HG02759 (cell line): ENCODE measurements at regions not wholly inside any gene's neighbourhood (a gene's known extent, or its start where the extent isn't known, plus 50 kb on each side); places are given as distances from the start of the nearest gene placed in this dataset.
"Not testable (repeated sequence)": the region's sequence is repeated elsewhere in the genome, so short reads cannot be mapped to it uniquely, and the experiment has no call there.

ENCODE experiments used
- ATAC-seq: cut with Tn5 transposase; IDR thresholded peaks from one replicate; pipeline ENCODE4 v1.9.1; 2021; ENCODE audit warnings: mild to moderate bottlenecking, moderate library complexity; ENCODE audit not compliant: unreplicated experiment

GRCh38 chr17:20840987-20841865, 201.6 kb downstream of the USP22 start:
- not testable (repeated sequence) for ATAC-seq

DNA sequence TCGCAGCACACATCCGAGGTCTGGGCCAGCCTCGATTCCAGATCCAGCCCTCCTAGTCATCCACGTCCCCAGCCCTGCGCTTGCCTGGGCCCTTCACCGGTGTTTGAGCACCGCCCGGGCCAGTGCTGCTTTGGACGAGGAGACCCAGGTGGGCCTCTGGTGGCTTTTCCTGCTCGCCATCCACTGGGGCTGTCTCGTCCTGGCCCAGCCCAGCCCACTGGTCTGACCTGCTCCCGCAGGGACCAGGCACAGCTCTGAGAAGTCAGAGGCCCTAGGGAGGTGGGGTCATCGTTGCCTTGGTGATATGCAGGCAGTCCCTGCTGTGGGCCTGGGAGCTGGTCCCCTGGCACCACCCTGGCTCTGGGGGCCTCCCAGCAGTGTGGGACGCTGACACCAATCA, 200.8 kb downstream of the USP22 start:
- ATAC-seq: not testable (repeated sequence)

GRCh38 chr17:20843261-20843660, 199.6 kb downstream of the USP22 start:
- not testable (repeated sequence) for ATAC-seq

- ATAC-seq: not testable (repeated sequence)
Measured at GRCh38 chr17:20843799-20844553, 198.8 kb downstream of the USP22 start.

GRCh38 chr17:20848869-20849443, 193.9 kb downstream of the USP22 start:
- ATAC-seq: not testable (repeated sequence)

DNA sequence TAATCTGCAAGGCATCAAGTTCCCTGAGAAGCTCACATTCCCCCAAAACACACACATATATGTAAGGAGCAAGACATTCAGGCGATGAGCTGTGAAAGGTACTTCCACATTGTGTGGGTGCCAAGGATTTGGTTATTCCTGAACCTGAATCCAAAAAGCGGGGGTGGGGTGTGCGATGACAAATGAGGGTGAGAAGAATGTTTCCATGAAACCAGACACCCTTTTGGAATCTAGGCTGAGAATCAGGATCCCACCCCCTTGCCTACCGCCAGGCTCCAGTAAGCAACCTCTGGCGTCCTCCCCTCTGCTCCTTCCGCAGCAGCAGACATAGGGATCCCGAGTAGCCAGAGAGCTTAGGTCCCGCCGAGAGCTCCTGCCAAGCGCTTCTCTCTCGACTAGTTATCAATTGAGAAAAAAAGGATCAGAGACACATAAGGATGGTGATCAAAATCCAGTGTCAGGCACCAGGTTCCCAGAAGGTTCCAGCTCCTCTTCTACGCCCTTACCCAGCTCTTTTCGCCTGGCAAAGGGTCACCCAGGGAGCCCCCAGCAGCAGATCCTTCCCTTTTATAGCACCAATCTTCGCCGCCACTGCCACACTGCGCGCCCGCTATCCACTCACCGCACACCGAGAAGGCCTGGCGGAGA, 191.1 kb downstream of the USP22 start:
- ATAC-seq: not testable (repeated sequence)

- no peak for ATAC-seq
Measured at GRCh38 chr17:20852239-20852989, 190.4 kb downstream of the USP22 start.

- ATAC-seq: no peak
Measured at GRCh38 chr17:20852990-20853370, 189.8 kb downstream of the USP22 start.

- ATAC-seq: not testable (repeated sequence)
Measured at GRCh38 chr17:20855910-20856470, 186.8 kb downstream of the USP22 start.

- ATAC-seq: not testable (repeated sequence)
Measured at GRCh38 chr17:20866444-20867209, 176.2 kb downstream of the USP22 start.

DNA sequence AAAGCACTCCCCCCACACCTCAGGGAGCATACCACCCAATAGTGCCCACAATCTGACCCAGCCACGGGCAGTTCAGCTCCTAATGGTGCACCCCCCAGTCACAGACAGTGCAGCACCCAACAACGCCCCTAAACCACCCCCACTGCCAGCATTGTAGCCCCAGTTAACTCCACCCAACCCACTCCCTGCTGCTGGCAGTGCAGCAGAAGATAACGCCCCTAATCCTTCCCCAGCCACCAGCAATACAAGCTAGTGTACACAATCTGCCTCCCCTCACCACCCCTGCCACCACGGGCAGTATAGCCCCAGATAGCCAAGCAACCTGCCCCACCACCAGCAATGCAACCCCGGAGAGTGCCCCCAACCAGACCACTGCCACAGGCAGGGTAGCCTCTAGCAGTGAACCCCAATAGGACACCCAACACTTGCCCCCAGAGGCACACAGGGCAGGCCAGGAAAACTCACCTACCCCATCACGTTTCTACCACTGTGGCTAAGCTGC, 175.3 kb downstream of the USP22 start:
- not testable (repeated sequence) for ATAC-seq

GRCh38 chr17:20867938-20868661, 174.7 kb downstream of the USP22 start:
- not testable (repeated sequence) for ATAC-seq

DNA sequence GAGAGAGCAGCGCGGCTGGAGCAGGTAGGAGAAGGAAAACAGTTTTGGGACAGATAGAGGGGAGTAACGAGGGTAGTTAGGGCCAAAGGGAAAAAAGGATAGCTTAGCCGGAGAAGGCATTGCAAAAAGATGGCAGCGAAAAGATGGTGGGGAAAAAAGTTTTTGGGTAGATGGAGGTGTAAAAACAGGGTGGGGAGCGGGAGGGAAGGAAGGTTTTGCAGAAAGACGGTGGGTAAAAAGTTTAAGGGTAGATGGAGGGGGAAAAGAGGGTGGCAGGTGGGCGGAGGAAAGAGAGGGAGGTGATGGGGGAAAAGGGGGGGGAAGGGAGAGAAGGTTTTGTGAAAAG, 174.2 kb downstream of the USP22 start:
- not testable (repeated sequence) for ATAC-seq

DNA sequence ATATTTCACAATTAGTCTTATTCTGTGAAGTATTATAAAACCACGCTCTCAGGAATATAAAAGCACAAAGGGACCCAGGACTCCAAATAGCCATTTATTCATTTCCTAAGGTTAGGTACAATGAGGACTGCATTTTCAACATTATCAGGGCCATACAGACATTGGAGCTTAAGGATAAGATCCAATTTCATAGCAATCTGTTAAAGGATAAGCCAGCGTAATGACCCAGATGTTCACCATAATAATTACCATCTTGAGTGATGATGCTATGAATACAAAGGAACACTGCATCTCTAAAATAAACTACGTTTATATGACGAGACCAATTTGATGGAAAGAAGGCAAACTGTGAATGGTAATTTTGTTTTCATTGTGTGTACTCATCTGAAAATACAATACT, 169.6 kb downstream of the USP22 start:
- not testable (repeated sequence) for ATAC-seq

DNA sequence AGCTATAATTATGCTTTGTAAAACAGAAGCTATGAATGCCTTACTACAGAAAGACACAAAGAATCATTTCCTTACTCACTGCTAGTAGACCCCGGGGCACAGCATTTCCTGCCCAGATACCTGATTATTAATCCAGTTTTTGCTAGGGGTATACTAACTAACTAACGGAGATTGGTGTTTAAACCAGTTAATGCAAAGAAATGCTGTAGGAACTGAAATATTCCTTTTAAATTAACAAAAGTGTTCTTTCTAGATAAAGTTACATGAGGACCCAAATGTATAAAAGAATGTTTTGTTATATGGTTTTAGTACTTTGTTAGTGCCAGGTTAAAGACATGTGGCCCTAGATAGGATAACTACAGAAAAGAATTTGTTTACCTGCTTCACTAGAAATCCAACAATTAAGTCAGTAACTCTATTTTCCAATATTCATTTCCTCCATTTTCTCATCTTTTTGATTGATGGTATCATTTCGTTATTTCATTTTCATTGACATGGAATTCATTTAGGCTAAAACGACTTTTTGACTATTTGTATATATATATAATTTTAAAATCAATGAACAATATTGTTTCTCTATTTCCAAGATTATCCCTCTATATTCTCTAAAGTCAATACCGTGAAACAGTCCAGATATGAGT, 169.0 kb downstream of the USP22 start:
- not testable (repeated sequence) for ATAC-seq

DNA sequence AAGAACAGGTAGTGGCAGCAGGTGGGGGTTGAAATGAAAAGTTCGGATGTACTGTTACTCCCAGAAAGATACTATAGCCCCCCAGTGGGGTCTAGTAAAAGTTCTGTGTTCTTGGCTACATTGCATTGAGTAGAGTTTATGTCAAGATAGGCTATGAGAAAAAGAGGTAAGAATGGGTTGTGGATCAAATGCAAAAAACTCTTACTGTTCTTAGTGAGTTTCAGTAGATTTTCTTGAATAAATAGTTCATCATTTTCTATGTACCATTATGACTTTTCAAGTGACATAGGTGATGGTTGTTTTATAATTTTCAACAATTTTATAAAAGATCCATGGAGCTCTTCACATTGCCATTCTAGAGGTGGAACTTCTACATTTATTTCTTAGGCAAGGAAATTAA, 165.4 kb downstream of the USP22 start:
- ATAC-seq: not testable (repeated sequence)

DNA sequence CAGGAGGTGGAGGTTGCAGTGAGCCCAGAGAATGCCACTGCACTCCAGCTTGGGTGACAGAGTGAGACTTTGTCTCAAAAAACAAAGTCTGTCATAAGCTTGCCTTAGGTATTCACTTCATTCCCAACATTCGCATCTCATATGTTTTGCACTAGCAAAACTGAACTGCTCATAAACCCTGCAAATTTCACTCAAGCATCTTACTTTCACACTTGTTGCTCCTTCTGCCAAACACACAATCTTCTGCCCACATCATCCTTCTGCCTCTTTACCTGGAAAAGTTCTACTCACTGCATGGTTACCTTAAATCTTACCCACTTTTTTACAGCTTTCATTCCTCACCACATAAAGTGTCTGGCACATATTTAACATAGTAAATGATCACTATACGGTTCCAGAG, 152.5 kb downstream of the USP22 start:
- ATAC-seq: no peak

GRCh38 chr17:20895426-20895825, 147.4 kb downstream of the USP22 start:
- not testable (repeated sequence) for ATAC-seq
